GM21447 (cell line): ENCODE measurements at regions not wholly inside any gene's neighbourhood (a gene's known extent, or its start where the extent isn't known, plus 50 kb on each side); places are given as distances from the start of the nearest gene placed in this dataset.
"Not testable (repeated sequence)": the region's sequence is repeated elsewhere in the genome, so short reads cannot be mapped to it uniquely, and the experiment has no call there.

Source experiments
- ATAC-seq: cut with Tn5 transposase; IDR thresholded peaks from one replicate; pipeline ENCODE4 v1.9.1; 2021; ENCODE audit not compliant: unreplicated experiment

- ATAC-seq, result no peak
These were observed 450.5 kb upstream of the FGF16 start for GRCh38 chrX:76996641-76997040.

DNA sequence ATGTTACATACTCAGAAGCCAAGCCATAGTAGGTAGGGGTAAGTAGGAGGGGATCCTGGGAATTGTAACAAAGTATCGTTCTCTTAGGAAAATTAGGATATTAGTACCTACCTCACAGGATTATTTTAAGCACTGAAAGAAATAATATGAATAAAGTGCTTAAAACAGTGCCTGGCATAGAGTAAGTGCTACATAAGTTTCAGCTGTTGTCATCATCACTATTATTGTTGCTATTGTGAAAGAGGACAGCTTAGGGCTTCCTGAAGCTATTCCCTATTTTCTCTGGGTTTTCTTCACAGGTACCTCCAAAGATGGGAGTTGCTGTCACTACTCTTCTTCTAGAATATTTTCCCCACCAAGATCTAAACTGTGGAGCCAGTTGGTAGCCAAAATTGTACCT lies 443.7 kb upstream of the FGF16 start:
- ATAC-seq, result no peak

- no peak for ATAC-seq
These were observed 443.2 kb upstream of the FGF16 start for GRCh38 chrX:77003956-77004355.

GRCh38 chrX:77009691-77010090 lies 437.5 kb upstream of the FGF16 start:
- no peak for ATAC-seq

GRCh38 chrX:77014377-77015372 lies 432.5 kb upstream of the FGF16 start:
- no peak for ATAC-seq

DNA sequence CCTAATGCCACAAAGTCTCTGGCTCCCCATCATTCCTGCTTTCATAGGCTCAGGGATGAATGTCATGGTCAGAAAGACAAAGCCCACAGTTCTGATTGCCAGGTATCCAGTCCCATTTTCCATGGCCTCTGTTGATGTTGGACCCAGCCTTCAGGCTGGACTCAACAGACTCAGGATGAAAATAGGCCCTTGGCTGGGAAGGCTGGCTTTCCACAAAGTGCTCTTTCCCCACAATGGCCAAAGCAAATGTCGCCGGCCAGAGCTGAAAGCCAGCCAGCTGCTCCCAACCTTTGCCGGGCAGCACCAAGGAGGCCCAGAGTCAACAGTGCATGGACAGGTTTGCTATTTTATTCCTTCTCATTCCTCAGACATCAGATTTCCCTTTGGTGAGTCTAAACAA lies 430.1 kb upstream of the FGF16 start:
- no peak for ATAC-seq

GRCh38 chrX:77046180-77046810 lies 400.9 kb upstream of the FGF16 start:
- ATAC-seq, result not testable (repeated sequence)

DNA sequence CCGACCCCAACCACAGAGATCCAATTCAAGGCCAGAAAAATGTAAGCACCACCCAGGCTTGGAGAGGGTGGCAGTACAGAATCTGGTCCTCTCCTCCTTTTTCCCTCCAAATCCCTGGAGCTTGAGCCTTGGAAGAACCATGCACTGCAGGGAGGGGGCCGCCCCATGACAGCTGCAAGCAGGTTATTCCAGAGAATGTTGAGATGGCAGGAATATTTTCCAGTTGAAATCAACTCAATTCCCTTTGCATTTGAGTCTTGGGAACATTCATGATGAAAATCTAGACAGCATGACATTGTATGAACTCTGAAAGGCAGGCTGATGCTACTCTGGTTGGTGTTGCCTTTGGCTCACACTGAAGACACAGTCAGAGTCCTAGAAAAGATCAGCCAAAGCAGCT lies 386.6 kb upstream of the FGF16 start:
- ATAC-seq, result no peak

- no peak for ATAC-seq
These were observed 386.2 kb upstream of the FGF16 start for GRCh38 chrX:77061022-77061421.

- no peak for ATAC-seq
These were observed 385.6 kb upstream of the FGF16 start for GRCh38 chrX:77061545-77061944.

GRCh38 chrX:77065896-77066295 lies 381.3 kb upstream of the FGF16 start:
- no peak for ATAC-seq

DNA sequence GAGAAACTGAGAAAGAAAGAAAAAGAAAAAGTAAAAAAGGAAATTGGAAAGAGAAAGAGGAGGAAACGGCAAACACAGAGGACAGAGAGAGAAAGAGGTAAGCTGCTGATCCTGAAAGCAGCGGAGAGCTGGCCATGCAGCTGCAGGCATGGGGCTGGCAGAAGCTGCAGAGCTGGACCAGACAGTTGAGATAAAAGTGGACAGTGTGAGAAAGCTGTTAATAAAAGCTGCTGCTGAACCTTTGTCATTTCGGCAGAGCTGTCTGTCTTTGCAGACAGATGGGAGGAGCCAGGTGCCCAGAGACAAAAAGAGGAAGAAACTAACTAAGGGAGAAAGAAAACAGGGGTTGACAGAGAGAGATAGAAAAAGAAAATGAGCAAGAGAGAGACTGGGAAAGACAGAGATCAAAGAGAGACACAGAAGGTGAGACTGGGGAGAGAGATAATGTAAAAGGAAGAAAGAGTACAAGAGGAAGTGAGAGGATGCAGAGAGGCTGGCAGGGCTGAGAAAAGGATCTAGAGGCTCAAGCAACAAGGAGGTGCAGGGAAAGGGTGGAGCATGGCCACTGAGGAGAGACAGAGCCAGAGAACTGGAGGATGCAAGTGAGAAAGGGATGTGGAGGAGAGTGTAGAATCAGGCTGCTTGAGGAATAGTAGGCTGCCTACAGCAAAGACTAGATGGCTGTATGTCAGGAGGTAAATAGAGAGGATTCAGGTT lies 376.8 kb upstream of the FGF16 start:
- ATAC-seq, result no peak

GRCh38 chrX:77076896-77077295 lies 370.3 kb upstream of the FGF16 start:
- no peak for ATAC-seq

DNA sequence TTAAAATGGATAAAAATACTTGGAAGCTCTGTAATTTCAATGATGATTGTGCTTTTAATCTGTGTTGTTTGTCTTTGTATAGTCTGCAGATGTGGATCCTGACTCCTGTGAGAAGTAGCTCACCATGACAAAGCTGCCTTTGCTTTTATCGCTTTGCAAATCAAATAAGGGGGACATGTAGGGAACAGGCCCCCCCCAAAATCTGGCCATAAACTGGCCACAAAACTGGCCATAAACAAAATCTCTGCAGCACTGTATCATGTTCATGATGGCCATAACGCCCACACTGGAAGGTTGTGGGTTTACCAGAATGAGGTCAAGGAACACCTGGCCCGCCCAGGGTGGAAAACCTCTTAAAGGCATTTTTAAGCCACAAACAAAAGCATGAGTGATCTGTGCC lies 366.0 kb upstream of the FGF16 start:
- ATAC-seq, result not testable (repeated sequence)

DNA sequence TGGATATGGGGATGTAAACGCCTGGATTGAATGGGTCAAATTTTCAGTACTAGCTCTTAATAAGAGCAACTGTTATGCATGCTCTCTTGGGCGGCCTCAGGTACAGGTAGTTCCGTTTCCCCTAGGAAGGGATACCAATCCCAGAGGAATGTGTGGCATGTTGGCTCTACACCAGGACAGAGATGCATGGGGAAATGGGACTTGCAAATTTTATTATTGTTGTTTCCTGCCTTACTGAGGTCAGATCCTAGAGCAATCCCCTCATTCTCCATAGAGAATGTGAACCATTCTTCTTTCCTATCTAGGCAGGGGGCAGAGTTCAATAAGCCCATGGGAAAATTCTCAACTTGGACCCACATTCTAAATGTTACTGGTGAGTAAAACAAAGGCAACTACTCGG lies 361.8 kb upstream of the FGF16 start:
- no peak for ATAC-seq

GRCh38 chrX:77087529-77088169 lies 359.5 kb upstream of the FGF16 start:
- no peak for ATAC-seq

DNA sequence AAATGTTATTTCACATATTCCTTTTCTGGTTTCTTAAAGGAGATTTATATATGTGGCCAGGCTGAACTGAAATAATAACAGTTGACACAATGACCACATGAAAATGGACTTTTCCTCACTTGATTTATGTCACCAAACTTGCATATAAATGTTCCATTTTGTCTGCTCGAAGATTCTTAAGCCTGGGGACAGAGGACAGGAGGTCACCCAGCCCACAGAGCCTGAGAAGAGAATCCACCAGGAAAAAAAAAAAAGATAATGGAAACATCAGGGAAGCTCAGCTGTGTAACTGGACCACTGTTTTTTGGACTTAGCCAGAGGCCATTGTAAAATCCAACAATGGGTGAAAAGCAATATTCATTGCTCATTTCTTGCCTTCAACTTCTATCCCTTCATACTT lies 359.0 kb upstream of the FGF16 start:
- ATAC-seq, result no peak

GRCh38 chrX:77114501-77114900 lies 332.7 kb upstream of the FGF16 start:
- no peak for ATAC-seq

DNA sequence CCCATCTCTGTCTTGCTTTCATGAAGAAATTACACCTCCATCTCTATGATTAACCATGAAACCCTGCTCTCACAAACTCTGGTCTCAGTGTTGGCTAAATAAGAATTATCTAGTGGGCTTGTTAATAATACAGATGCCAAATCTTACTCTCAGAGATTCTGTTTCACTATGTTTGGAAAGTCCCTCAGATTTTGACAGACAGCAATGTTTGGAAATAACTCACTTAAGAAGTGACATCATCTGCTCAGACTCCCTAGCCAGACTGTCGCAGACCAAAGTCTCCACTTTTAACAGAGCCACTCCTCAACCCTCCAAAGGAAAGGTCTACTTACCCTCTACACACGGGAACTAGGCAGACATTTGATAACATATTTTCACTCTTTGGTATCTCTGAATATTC lies 328.5 kb upstream of the FGF16 start:
- ATAC-seq, result no peak

- no peak for ATAC-seq
These were observed 327.5 kb upstream of the FGF16 start for GRCh38 chrX:77119706-77120105.

DNA sequence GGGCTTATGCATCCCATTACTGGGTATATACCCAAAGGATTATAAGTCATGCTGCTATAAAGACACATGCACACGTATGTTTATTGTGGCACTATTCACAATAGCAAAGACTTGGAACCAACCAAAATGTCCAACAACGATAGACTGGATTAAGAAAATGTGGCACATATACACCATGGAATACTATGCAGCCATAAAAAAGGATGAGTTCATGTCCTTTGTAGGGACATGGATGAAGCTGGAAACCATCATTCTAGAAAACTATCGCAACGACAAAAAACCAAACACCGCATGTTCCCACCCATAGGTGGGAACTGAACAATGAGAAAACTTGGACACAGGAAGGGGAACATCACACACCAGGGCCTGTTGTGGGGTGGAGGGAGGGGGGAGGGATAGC lies 323.3 kb upstream of the FGF16 start:
- not testable (repeated sequence) for ATAC-seq
